B cell (primary cell): ENCODE measurements at regions not wholly inside any gene's neighbourhood (a gene's known extent, or its start where the extent isn't known, plus 50 kb on each side); places are given as distances from the start of the nearest gene placed in this dataset.

ENCODE experiments used
- CTCF ChIP-seq: fragments of 200-600 bp; IDR thresholded peaks from one replicate; pipeline ENCODE4 v1.8.0; 2022; ENCODE audit warnings: antibody characterized with exemption, mild to moderate bottlenecking
- EZH2 ChIP-seq: IDR thresholded peaks from 2 replicates; pipeline ENCODE4 v1.6.1; 2012; ENCODE audit warnings: borderline replicate concordance, low read depth, mild to moderate bottlenecking, moderate library complexity, low read length; ENCODE audit not compliant: insufficient read depth, poor library complexity, severe bottlenecking

GRCh38 chr13:109877809-109878208 lies 91.4 kb upstream of the IRS2 start:
- no peak for TF ChIP-seq EZH2
- TF ChIP-seq CTCF = no peak
